ENCODE measurements at regions not wholly inside any gene's neighbourhood (a gene's known extent, or its start where the extent isn't known, plus 50 kb on each side); places are given as distances from the start of the nearest gene placed in this dataset.
A peak's percentile ranks its signal among the peaks of the same experiment; 100 is the strongest.

GRCh38 chr2:150619607-150620330, 132.3 kb upstream of the RND3 start:
- H3K9me1 ChIP-seq (replicated peaks; ENCODE audit: control insufficient read depth, extremely low read depth, insufficient read depth, low read length), result no peaks in the 10 kb centered on the region
- no peaks in the 10 kb centered on the region for H3K9me3 ChIP-seq (replicated peaks; ENCODE audit: control insufficient read depth, insufficient read depth, low read length)
- TF ChIP-seq POLR2A (IDR thresholded peaks at IDR 0.05; ENCODE audit: low read depth, low read length), result no peak
- no peak for TF ChIP-seq EZH2 (IDR thresholded peaks at IDR 0.05; ENCODE audit: borderline replicate concordance, low read depth, low read length, severe bottlenecking)
- peak; percentile 41 for TF ChIP-seq FOS (IDR thresholded peaks at IDR 0.05; ENCODE audit: borderline replicate concordance, insufficient read depth, low read length)
- TF ChIP-seq JUN (IDR thresholded peaks at IDR 0.05; ENCODE audit: borderline replicate concordance, insufficient read depth, insufficient read length, low read depth), result peak; percentile 47
- peaks cover 44% of the 10 kb centered on the region for H3K4me1 ChIP-seq (ENCODE audit: control insufficient read depth, extremely low read depth, insufficient read depth, low read length)
- no peak overlapping the region for H2AFZ ChIP-seq (ENCODE audit: low read depth, low read length)
- H3K4me2 ChIP-seq (ENCODE audit: insufficient read depth, low read length), result peak overlapping the region; percentile 66
- H4K20me1 ChIP-seq (replicated peaks; ENCODE audit: control insufficient read depth, extremely low read depth, insufficient read depth, low read length), result no peaks in the 10 kb centered on the region
- H3K27ac ChIP-seq (ENCODE audit: insufficient read depth, low read depth, low read length), result peak overlapping the region; percentile 19
- dilution Hi-C loops (cut with MboI; ENCODE audit: extremely low pct_ligation_motif_present, low sequenced_read_pairs) (no loop called here), intact Hi-C loops (cut with micrococcal nuclease) (loop anchor here (5.0 to 10.0 kb wide), 3 partner anchors 477 to 972 kb away; no protein-coding TSS in a partner anchor)
- ChIA-PET CTCF (interaction anchor here (1.0 to 1.4 kb wide), 3 partner anchors 9 to 432 kb away, joined by 4 to 6 read pairs (median 5); no protein-coding TSS in a partner anchor), POLR2A (no interaction called here)
- no peaks in the 10 kb centered on the region for H3K27me3 ChIP-seq (ENCODE audit: control insufficient read depth in 2 of 2, insufficient read depth in 2 of 2, low read length in 2 of 2)
- DNase-seq (ENCODE audit: low read depth, low spot score) (peak; percentile 65), FAIRE-seq (peak; percentile 65)
- no peaks in the 10 kb centered on the region for H3K79me2 ChIP-seq (ENCODE audit: control insufficient read depth, insufficient read depth, low read length)
- peak overlapping the region; percentile 19 for H3K9ac ChIP-seq (replicated peaks; ENCODE audit: extremely low read depth, insufficient read depth, low read length)
- no peak overlapping the region for H3K4me3 ChIP-seq (replicated peaks in 1 of 3; ENCODE audit: insufficient read depth in 1 of 3, low read depth in 1 of 3, low read length in 3 of 3)
- no peaks in the 10 kb centered on the region for H3K36me3 ChIP-seq (ENCODE audit: control insufficient read depth in 2 of 2, extremely low read depth in 1 of 2, insufficient read depth in 2 of 2, low read length in 2 of 2)
- no TSS peak for BruUV-seq (replicated peaks)

DNA sequence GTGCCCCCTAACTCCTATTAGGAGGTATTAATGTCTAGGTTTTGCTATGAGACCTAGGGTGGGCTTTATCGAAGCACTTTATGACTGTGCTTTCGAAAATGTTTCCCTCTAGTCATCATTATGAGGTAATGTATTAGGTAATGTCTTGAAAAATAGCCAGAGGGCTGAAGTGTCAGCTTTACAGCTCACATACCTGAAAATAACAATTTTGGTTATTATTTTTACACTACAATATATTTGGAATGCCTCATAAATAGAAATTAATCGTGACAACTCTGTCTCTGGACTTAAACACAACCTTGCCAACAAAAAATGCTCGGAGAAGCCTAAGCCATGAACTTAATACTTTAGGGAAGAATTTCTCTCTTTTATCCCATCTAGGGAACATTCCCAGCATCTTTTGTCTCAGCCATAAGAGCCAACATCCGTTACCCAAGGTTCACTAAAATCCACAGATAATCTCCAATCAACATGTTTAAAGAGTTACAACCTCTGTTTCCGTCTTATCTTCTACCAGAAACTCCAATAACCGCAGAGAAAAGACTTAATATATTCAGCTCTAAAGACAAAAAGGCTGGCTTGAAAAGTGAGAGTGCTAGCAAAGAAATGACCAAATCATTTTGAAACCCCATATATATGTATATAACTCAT, 130.9 kb upstream of the RND3 start:
- no peaks in the 10 kb centered on the region for H4K20me1 ChIP-seq (replicated peaks; ENCODE audit: control insufficient read depth, extremely low read depth, insufficient read depth, low read length)
- no peak overlapping the region for H3K9ac ChIP-seq (replicated peaks; ENCODE audit: extremely low read depth, insufficient read depth, low read length)
- H3K36me3 ChIP-seq (ENCODE audit: control insufficient read depth in 2 of 2, extremely low read depth in 1 of 2, insufficient read depth in 2 of 2, low read length in 2 of 2), result no peaks in the 10 kb centered on the region
- H3K9me1 ChIP-seq (replicated peaks; ENCODE audit: control insufficient read depth, extremely low read depth, insufficient read depth, low read length), result no peaks in the 10 kb centered on the region
- BruUV-seq (replicated peaks), result no TSS peak
- TF ChIP-seq CTCF (IDR thresholded peaks at IDR 0.05; ENCODE audit: extremely low read depth in 1 of 2, insufficient read depth in 1 of 2, low read depth in 1 of 2, low read length in 2 of 2) (no peak), JUN (IDR thresholded peaks at IDR 0.05; ENCODE audit: borderline replicate concordance, insufficient read depth, insufficient read length, low read depth) (no peak), POLR2AphosphoS5 (IDR thresholded peaks at IDR 0.05; ENCODE audit: insufficient read depth, low read depth, low read length) (no peak), FOS (IDR thresholded peaks at IDR 0.05; ENCODE audit: borderline replicate concordance, insufficient read depth, low read length) (no peak), EZH2 (IDR thresholded peaks at IDR 0.05; ENCODE audit: borderline replicate concordance, low read depth, low read length, severe bottlenecking) (no peak), MYC (IDR thresholded peaks at IDR 0.05; ENCODE audit: low read depth, low read length) (no peak), POLR2A (IDR thresholded peaks at IDR 0.05; ENCODE audit: low read depth, low read length) (no peak), GATA2 (IDR thresholded peaks at IDR 0.05; ENCODE audit: insufficient read depth, insufficient read length, low read depth, low read length) (no peak)
- TF ChIP-seq, protein P1, sequence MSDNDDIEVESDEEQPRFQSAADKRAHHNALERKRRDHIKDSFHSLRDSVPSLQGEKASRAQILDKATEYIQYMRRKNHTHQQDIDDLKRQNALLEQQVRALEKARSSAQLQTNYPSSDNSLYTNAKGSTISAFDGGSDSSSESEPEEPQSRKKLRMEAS (IDR thresholded peaks at IDR 0.05; ENCODE audit: insufficient read depth, insufficient read length), result no peak
- no peak overlapping the region for H3K4me3 ChIP-seq (replicated peaks in 1 of 3; ENCODE audit: insufficient read depth in 1 of 3, low read depth in 1 of 3, low read length in 3 of 3)
- H3K79me2 ChIP-seq (ENCODE audit: control insufficient read depth, insufficient read depth, low read length), result no peaks in the 10 kb centered on the region
- ChIA-PET CTCF (interaction anchor here (0.8 to 1.2 kb wide), 2 partner anchors 12 to 621 kb away, joined by 3 to 4 read pairs; no protein-coding TSS in a partner anchor), POLR2A (no interaction called here)
- no peaks in the 10 kb centered on the region for H3K9me3 ChIP-seq (replicated peaks; ENCODE audit: control insufficient read depth, insufficient read depth, low read length)
- no peaks in the 10 kb centered on the region for H3K27me3 ChIP-seq (ENCODE audit: control insufficient read depth in 2 of 2, insufficient read depth in 2 of 2, low read length in 2 of 2)
- dilution Hi-C loops (cut with MboI; ENCODE audit: extremely low pct_ligation_motif_present, low sequenced_read_pairs) (no loop called here), intact Hi-C loops (cut with micrococcal nuclease) (no loop called here)
- no peak overlapping the region for H2AFZ ChIP-seq (ENCODE audit: low read depth, low read length)
- no peak for DNase-seq (ENCODE audit: low read depth, low spot score)
- peaks cover 33% of the 10 kb centered on the region for H3K4me1 ChIP-seq (ENCODE audit: control insufficient read depth, extremely low read depth, insufficient read depth, low read length)
- no peak for FAIRE-seq
- no peak overlapping the region for H3K4me2 ChIP-seq (ENCODE audit: insufficient read depth, low read length)
- no peak overlapping the region for H3K27ac ChIP-seq (ENCODE audit: insufficient read depth, low read depth, low read length)

All from endothelial cell of umbilical vein (primary cell).